HFFc6 (cell line): ENCODE measurements at regions not wholly inside any gene's neighbourhood (a gene's known extent, or its start where the extent isn't known, plus 50 kb on each side); places are given as distances from the start of the nearest gene placed in this dataset.

Experiments used
- DNase-seq: peaks from one replicate; pipeline ENCODE4 v3.0.0-alpha.2; 2018
- H3K27ac Mint-ChIP-seq: 2 replicates; pipeline ENCODE4 v1.8.0; 2020; ENCODE audit warnings: mild to moderate bottlenecking, mixed read lengths
- H3K27me3 Mint-ChIP-seq: 2 replicates; pipeline ENCODE4 v1.8.0; 2021; ENCODE audit warnings: mild to moderate bottlenecking, moderate library complexity, mixed read lengths; ENCODE audit not compliant: insufficient read depth
- H3K36me3 Mint-ChIP-seq: 2 replicates; pipeline ENCODE4 v1.8.0; 2021; ENCODE audit warnings: low read depth, mixed read lengths
- H3K4me1 Mint-ChIP-seq: 2 replicates; pipeline ENCODE4 v1.8.0; 2020; ENCODE audit warnings: low read depth, mixed read lengths
- H3K4me3 Mint-ChIP-seq: 2 replicates; pipeline ENCODE4 v1.8.0; 2020; ENCODE audit warnings: mild to moderate bottlenecking, moderate library complexity, mixed read lengths
- H3K9me3 Mint-ChIP-seq: 2 replicates; pipeline ENCODE4 v1.8.0; 2020; ENCODE audit warnings: mild to moderate bottlenecking, mixed read lengths
- CTCF ChIP-seq: fragments of 200-600 bp; sonication (generic); IDR thresholded peaks from 2 replicates; pipeline ENCODE4 v1.5.0; 2021; ENCODE audit warnings: antibody characterized with exemption, mild to moderate bottlenecking

GRCh38 chr13:22690756-22691155, 490.0 kb upstream of the SGCG start:
- 0 out of 2 replicates have a peak, but pooled peaks cover 5% of the 10 kb centered on the region for H3K36me3 Mint-ChIP-seq
- H3K4me3 Mint-ChIP-seq = no peak overlapping the region
- H3K4me1 Mint-ChIP-seq = no peaks in the 10 kb centered on the region
- no peak overlapping the region for H3K27ac Mint-ChIP-seq
- TF ChIP-seq CTCF = no peak
- no peaks in the 10 kb centered on the region for H3K27me3 Mint-ChIP-seq
- peaks cover 35% of the 10 kb centered on the region for H3K9me3 Mint-ChIP-seq
- DNase-seq = no peak

- H3K36me3 Mint-ChIP-seq = 0 out of 2 replicates have a peak, but pooled peaks cover 5% of the 10 kb centered on the region
- H3K4me1 Mint-ChIP-seq = no peaks in the 10 kb centered on the region
- no peak overlapping the region for H3K4me3 Mint-ChIP-seq
- no peak for TF ChIP-seq CTCF
- no peaks in the 10 kb centered on the region for H3K27me3 Mint-ChIP-seq
- no peak for DNase-seq
- no peak overlapping the region for H3K27ac Mint-ChIP-seq
- peaks cover 32% of the 10 kb centered on the region for H3K9me3 Mint-ChIP-seq
Measured at GRCh38 chr13:22693691-22694090, 487.1 kb upstream of the SGCG start.

- 0 out of 2 replicates have a peak, but pooled peaks cover 9% of the 10 kb centered on the region for H3K36me3 Mint-ChIP-seq
- no peaks in the 10 kb centered on the region for H3K4me1 Mint-ChIP-seq
- no peak overlapping the region for H3K27ac Mint-ChIP-seq
- DNase-seq = no peak
- H3K4me3 Mint-ChIP-seq = no peak overlapping the region
- H3K27me3 Mint-ChIP-seq = no peaks in the 10 kb centered on the region
- TF ChIP-seq CTCF = no peak
- peaks cover 41% of the 10 kb centered on the region for H3K9me3 Mint-ChIP-seq
Measured at GRCh38 chr13:22696433-22696832, 484.3 kb upstream of the SGCG start.

- TF ChIP-seq CTCF = no peak
- Mint-ChIP-seq H3K4me1 (no peaks in the 10 kb centered on the region), H3K27ac (no peak overlapping the region)
Measured at GRCh38 chr13:22698467-22698866, 482.3 kb upstream of the SGCG start.

GRCh38 chr13:22700246-22700887, 480.4 kb upstream of the SGCG start:
- no peaks in the 10 kb centered on the region for H3K27me3 Mint-ChIP-seq
- no peaks in the 10 kb centered on the region for H3K4me1 Mint-ChIP-seq
- H3K36me3 Mint-ChIP-seq = 0 out of 2 replicates have a peak, but pooled peaks cover 5% of the 10 kb centered on the region
- no peak overlapping the region for H3K27ac Mint-ChIP-seq
- H3K9me3 Mint-ChIP-seq = peaks cover 48% of the 10 kb centered on the region
- no peak for DNase-seq
- H3K4me3 Mint-ChIP-seq = no peak overlapping the region
- no peak for TF ChIP-seq CTCF

More at GRCh38 chr13:22698467-22698866, 482.3 kb upstream of the SGCG start:
- peaks cover 48% of the 10 kb centered on the region for H3K9me3 Mint-ChIP-seq
- DNase-seq = no peak
- H3K27me3 Mint-ChIP-seq = no peaks in the 10 kb centered on the region
- 0 out of 2 replicates have a peak, but pooled peaks cover 9% of the 10 kb centered on the region for H3K36me3 Mint-ChIP-seq
- no peak overlapping the region for H3K4me3 Mint-ChIP-seq
